GM19468 (cell line): ENCODE measurements at regions not wholly inside any gene's neighbourhood (a gene's known extent, or its start where the extent isn't known, plus 50 kb on each side); places are given as distances from the start of the nearest gene placed in this dataset.
"Not testable (repeated sequence)": the region's sequence is repeated elsewhere in the genome, so short reads cannot be mapped to it uniquely, and the experiment has no call there.

Experiments used
- ATAC-seq: cut with Tn5 transposase; IDR thresholded peaks from one replicate; pipeline ENCODE4 v1.9.1; 2021; ENCODE audit warnings: mild to moderate bottlenecking, moderate library complexity, moderate number of reproducible peaks; ENCODE audit not compliant: unreplicated experiment; ENCODE audit errors: extremely low read depth

GRCh38 chr6:4725136-4725760 is 51.0 kb upstream of the CDYL start:
- not testable (repeated sequence) for ATAC-seq

GRCh38 chr6:4724727-4725126 is 51.5 kb upstream of the CDYL start:
- not testable (repeated sequence) for ATAC-seq

GRCh38 chr6:4723383-4723782 is 52.8 kb upstream of the CDYL start:
- no peak for ATAC-seq

GRCh38 chr6:4721368-4721767 is 54.8 kb upstream of the CDYL start:
- not testable (repeated sequence) for ATAC-seq

- no peak for ATAC-seq
Observed at GRCh38 chr6:4719491-4719890, 56.7 kb upstream of the CDYL start.

GRCh38 chr6:4717856-4718255 is 58.3 kb upstream of the CDYL start:
- no peak for ATAC-seq

- no peak for ATAC-seq
Observed at GRCh38 chr6:4717124-4717523, 59.1 kb upstream of the CDYL start.

- ATAC-seq: no peak
Observed at GRCh38 chr6:4714961-4715501, 61.2 kb upstream of the CDYL start.

GRCh38 chr6:4712291-4712690 is 63.9 kb upstream of the CDYL start:
- no peak for ATAC-seq

GRCh38 chr6:4707011-4707410 is 69.2 kb upstream of the CDYL start:
- ATAC-seq: no peak

- no peak for ATAC-seq
Observed at GRCh38 chr6:4705809-4706208, 70.4 kb upstream of the CDYL start.

GRCh38 chr6:4703382-4703781 is 72.8 kb upstream of the CDYL start:
- no peak for ATAC-seq

GRCh38 chr6:4698901-4699659 is 77.1 kb upstream of the CDYL start:
- ATAC-seq: no peak

- ATAC-seq: no peak
Observed at GRCh38 chr6:4693173-4693970, 82.8 kb upstream of the CDYL start.

- ATAC-seq: no peak
Observed at GRCh38 chr6:4692664-4693063, 83.5 kb upstream of the CDYL start.

GRCh38 chr6:4687989-4688947 is 87.9 kb upstream of the CDYL start:
- no peak for ATAC-seq

GRCh38 chr6:4687656-4687988 is 88.6 kb upstream of the CDYL start:
- ATAC-seq: no peak

GRCh38 chr6:4682431-4683097 is 93.6 kb upstream of the CDYL start:
- no peak for ATAC-seq

GRCh38 chr6:4678506-4679300 is 97.5 kb upstream of the CDYL start:
- no peak for ATAC-seq
